HG03159 (cell line): ENCODE measurements at regions not wholly inside any gene's neighbourhood (a gene's known extent, or its start where the extent isn't known, plus 50 kb on each side); places are given as distances from the start of the nearest gene placed in this dataset.
A peak's percentile ranks its signal among the peaks of the same experiment; 100 is the strongest.

Experiments
- ATAC-seq: cut with Tn5 transposase; IDR thresholded peaks from one replicate; pipeline ENCODE4 v1.9.1; 2021; ENCODE audit warnings: mild to moderate bottlenecking, moderate library complexity; ENCODE audit not compliant: unreplicated experiment

DNA sequence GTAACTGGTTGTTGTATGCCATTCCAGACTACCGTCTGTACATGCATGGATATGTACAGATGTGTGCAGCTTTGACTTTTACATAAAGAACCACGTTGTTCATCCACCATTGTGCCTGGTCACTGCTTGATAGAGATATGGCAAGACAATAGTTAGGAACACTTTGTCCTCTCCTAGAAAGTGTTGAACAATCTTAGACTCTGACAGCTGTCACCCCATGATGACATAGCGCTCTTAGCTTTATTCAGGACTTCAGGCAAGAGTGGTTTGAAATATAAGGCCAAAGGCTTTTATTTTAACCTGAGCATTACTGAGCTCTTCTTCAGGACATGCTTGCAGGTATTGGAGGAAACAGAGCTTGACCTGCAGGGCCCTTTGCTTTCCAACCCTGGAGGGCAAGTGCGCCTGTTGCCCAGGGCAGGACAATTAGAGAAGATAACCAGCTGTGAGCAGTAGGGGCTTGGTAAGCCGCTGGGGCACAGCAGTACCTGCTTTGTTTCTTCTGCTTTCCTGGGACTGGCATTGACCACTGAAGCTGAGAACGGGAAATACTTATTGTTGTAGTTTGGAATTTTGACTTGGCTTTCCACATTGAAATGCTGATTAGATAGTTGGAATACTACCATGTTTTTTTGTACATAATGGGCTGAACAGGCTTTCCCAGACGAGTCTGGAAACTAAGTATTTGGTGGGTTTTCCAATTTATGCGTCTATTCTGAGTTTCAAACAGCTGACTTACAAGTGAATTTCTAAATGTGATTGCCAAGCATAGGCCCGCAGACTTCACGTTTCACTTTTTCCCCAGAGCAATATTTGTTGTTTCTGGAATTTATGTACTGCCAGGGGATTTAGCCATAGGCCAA is 51.1 kb downstream of the GARRE1 start:
- no peak for ATAC-seq

DNA sequence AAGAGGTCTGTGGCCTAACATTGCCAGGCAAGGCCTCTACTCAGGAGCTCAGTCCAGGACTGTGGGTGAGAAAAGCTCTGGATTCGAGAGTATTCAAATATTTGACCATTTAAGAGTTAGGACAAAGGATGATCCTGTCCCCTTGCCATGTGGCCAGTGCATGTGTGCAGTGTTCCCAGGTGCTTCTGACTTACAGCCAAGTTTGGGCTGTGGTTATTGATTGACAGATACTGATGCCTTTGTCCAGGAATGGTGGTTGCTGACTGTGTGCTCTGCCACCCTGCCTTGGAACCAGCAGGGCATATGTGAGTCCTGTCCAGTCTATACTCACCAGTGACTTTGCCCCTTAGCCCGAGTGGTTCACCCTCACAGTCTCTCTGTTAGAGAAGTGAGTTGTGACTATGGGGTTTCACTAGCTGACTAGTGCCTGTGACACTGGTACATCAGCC is 51.9 kb downstream of the GARRE1 start:
- ATAC-seq: no peak

DNA sequence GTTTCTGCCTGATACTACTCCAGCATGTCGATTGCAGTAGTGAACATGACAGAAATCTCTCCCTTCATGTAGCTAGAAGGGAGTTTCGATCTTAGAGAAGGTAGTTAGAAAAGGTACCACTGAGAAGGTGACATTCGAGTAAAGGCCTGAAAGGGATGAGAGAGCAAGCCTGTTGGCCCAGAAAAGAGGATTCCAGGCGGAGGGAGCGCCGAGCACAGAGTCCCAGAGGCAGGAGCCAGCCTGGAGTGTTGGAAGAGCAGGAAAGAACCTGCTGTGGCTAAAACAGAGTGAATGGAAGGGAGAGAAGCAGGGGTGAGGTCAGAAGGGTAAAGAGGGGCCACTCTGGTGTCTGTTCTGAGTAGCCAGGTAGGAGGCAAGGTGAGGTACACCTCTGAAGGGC is 52.5 kb downstream of the GARRE1 start:
- ATAC-seq: no peak

DNA sequence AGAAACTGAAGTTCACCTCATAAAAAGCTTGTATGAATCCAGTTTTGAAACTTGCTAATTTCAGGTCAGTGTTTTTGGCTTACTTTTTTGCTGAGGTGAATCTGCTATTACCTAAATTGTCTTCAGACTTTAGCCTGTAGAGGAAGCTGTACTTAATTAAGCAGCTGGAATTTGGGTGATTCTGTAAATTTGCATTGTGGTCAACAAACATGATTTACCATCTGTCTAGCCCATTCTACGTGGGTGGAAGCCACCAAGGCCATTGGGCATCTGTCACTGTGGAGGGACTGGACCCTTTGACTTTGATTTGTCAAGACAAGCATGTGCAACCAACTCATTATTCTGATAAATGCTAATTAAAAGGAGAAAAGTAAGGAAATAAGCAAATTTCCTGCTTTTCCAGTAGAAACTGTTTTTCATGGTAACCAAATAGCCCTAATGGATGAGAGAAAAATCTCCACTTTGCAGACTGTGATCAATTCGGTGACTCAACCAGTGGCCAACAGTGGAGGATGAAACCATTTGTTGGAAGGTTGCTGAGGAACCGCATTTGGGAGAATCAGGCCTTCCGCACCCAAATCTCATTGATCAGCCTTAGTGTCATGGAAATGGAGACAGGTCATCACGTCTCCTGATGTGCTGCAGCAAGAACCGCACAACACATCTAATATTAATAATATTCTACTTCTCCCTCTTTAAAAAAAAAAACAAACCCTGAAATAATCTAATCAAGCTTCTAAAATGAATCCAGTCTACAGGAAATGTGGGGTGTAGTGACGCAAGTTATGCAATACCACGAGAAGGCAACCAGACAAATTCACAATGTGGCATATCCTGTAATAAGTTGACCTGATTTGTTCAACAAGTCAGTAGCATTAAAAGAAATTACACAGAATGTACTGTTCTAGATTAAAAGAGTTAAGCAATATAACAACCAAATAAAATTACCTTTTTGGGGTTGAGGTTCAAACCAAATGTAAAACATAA is 54.3 kb downstream of the GARRE1 start:
- ATAC-seq: no peak

DNA sequence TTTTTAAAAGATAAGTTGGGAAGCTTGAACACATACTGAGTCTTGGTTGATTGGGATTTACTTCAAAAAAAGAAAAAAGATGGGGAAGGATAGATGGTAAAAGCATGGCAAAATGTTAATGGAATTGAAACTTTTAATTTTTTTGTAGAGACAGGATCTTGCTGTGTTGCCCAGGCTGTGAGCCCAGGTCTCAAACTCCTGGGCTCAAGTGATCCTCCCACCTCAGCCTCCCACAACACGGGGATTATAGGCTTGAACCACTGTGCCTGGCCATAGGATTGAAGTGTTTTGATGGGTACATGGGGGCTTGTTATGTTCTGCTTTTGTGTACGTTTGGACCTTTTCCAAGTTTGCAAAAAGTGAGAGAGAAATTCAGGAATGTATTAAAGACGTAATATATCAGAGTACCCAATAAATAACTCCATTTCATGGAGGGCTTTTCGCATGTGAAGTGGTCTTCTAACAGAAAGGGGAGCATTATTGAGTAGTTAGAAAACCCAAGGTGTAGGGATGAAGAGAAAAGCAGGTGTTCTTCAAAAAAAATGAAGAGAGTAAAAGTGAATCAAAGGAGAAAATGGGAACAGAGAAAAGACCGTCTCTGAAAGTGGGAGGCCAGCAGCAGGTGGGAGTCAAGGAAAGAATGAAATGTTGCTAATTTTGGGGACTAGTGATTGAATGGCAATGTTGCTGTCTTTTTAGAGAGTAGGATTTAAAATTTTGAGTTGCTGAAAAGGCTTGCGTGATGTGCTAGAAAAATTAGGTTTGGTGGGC is 55.2 kb downstream of the GARRE1 start:
- no peak for ATAC-seq

DNA sequence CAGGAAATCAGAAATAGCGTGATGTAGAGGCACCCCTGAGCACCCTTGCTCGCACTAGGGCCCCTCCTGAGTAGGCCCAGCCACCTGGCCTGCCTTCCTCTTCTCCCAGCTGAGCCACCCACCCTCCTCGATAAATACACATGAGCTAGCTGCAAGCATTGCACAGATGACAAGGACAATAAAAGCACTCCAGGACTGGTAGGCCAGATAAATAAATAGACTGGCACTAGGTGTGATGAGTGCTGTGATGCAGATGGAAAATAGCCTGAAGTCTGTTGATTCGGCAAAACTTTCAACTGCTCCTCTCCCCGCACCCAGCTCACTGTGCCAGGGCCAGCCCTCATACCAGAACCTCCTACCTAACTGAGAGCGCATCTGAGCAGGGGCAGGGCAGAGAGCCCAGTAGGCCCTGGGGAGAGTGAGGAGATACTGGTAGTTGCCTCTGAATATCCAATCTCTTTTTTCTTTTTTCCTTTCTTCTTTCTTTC is 54.5 kb upstream of the GPI start:
- ATAC-seq: no peak

DNA sequence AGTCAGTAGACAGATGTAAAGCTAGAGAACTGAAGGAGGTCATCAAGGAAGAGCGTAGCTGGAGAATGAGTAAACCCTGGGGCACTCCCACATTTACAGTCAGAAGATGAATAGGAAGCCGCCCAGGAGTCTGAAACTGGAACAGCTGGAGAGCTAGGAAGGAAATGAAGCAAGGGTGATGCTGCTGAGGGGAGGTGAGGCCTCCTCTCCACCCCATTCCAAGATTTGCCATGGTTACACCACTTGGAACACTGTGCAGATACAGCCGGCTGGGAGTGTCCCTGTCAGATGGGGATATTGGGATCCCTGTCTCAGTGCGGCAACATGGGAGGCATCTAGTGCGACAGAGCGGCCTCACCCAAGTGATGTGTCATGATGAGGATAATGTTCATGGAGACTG is 51.8 kb upstream of the GPI start:
- ATAC-seq: no peak

DNA sequence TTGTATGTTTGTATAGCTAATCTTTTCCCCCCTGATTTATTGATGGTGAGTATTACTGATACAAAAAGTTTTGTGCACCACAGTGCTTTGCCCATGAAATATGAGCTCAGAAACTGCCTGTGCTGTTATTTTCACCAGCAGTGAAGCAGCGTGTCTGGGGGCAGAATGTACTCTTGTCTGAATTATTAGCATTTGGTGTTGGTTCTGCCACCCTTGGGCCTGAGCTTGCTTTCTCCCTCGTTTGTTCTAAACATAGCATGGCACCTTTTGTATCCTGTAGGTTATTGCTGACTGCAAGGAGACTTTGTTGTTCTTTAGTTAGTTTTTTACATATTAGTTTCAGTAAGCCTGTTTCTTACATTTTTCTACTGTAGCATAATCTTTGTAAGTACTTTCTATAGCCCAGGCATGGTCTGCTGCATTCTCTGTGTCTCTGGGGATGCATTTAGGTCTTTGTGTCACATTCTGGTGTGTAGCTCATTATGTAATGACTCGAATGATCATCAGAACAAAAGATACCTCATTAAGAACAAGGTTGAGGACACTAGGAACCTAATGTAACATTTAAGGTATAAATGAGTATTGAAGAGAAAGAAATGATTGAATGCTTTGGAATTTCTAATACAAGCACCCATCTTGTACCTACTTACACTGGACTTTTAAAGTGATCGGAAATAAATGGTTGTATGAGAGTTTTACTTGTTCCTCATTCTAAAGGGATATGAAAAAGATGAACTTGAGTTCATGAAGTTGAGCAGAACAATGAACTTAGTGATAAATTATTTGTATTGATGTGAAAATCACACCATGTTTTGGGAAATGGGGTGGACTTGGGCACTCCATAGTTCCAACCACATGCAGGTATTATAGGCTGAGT is 50.3 kb upstream of the GPI start:
- ATAC-seq: peak; percentile 63
